Right ventricle myocardium superior (tissue), 1 donor: ENCODE measurements at regions not wholly inside any gene's neighbourhood (a gene's known extent, or its start where the extent isn't known, plus 50 kb on each side); places are given as distances from the start of the nearest gene placed in this dataset.

Experiments used
- ATAC-seq: fragments of 200-7000 bp; cut with Tn5 transposase; one replicate; pipeline ENCODE4 v1.9.1; 2020; ENCODE audit warnings: mild to moderate bottlenecking; ENCODE audit not compliant: poor library complexity
- DNase-seq: peaks from one replicate; pipeline ENCODE4 v3.0.0-alpha.2; 2020
- intact Hi-C: fragments of 100-400 bp; cut with DNase I; formaldehyde crosslinking; loops from one replicate; pipeline ENCODE4 v1.11.2; 2022
- donor health status: DM: no; HTN: yes; CAD: no; lungs with severe emphysema.

GRCh38 chr10:78473006-78473405, 439.3 kb downstream of the RPS24 start:
- ATAC-seq (no peak), DNase-seq (no peak)
- intact Hi-C loops = no loop called here

- no peak for DNase-seq
- intact Hi-C loops = no loop called here
Observed at GRCh38 chr10:78474743-78475142, 441.1 kb downstream of the RPS24 start.

GRCh38 chr10:78475437-78475836, 441.8 kb downstream of the RPS24 start:
- no peak for DNase-seq
- intact Hi-C loops = no loop called here
- ATAC-seq = no peak

More at GRCh38 chr10:78474743-78475142, 441.1 kb downstream of the RPS24 start:
- ATAC-seq = no peak

GRCh38 chr10:78476156-78476555, 442.5 kb downstream of the RPS24 start:
- intact Hi-C loops = no loop called here
- DNase-seq (no peak), ATAC-seq (no peak)

- ATAC-seq = no peak
- no peak for DNase-seq
- intact Hi-C loops = no loop called here
Observed at GRCh38 chr10:78476844-78477243, 443.2 kb downstream of the RPS24 start.

GRCh38 chr10:78478919-78479318, 445.3 kb downstream of the RPS24 start:
- intact Hi-C loops = no loop called here
- ATAC-seq = no peak
- no peak for DNase-seq

GRCh38 chr10:78479467-78479866, 445.8 kb downstream of the RPS24 start:
- no peak for ATAC-seq
- intact Hi-C loops = no loop called here
- DNase-seq = no peak

GRCh38 chr10:78481842-78482241, 448.2 kb downstream of the RPS24 start:
- DNase-seq = no peak
- intact Hi-C loops = no loop called here
- no peak for ATAC-seq

GRCh38 chr10:78483641-78484040, 450.0 kb downstream of the RPS24 start:
- intact Hi-C loops = no loop called here
- ATAC-seq (no peak), DNase-seq (no peak)

- DNase-seq (no peak), ATAC-seq (no peak)
- intact Hi-C loops = no loop called here
Observed at GRCh38 chr10:78489034-78489433, 455.4 kb downstream of the RPS24 start.

- DNase-seq (no peak), ATAC-seq (no peak)
- intact Hi-C loops = no loop called here
Observed at GRCh38 chr10:78491812-78492211, 458.1 kb downstream of the RPS24 start.

GRCh38 chr10:78492424-78492823, 458.8 kb downstream of the RPS24 start:
- no peak for DNase-seq
- intact Hi-C loops = no loop called here
- no peak for ATAC-seq

- ATAC-seq (no peak), DNase-seq (no peak)
- intact Hi-C loops = no loop called here
Observed at GRCh38 chr10:78494179-78494578, 460.5 kb downstream of the RPS24 start.

- ATAC-seq = no peak
- intact Hi-C loops = no loop called here
- no peak for DNase-seq
Observed at GRCh38 chr10:78502210-78502936, 468.7 kb downstream of the RPS24 start.

- ATAC-seq (no peak), DNase-seq (no peak)
- intact Hi-C loops = no loop called here
Observed at GRCh38 chr10:78504181-78504580, 470.5 kb downstream of the RPS24 start.

GRCh38 chr10:78505657-78506056, 472.0 kb downstream of the RPS24 start:
- ATAC-seq (no peak), DNase-seq (no peak)
- intact Hi-C loops = no loop called here

GRCh38 chr10:78506614-78507013, 473.0 kb downstream of the RPS24 start:
- ATAC-seq (no peak), DNase-seq (no peak)
- intact Hi-C loops = no loop called here

GRCh38 chr10:78507510-78508160, 474.0 kb downstream of the RPS24 start:
- intact Hi-C loops = no loop called here
- no peak for ATAC-seq

GRCh38 chr10:78508955-78509748, 475.5 kb downstream of the RPS24 start:
- DNase-seq (no peak), ATAC-seq (no peak)
- intact Hi-C loops = no loop called here

More at GRCh38 chr10:78507510-78508160, 474.0 kb downstream of the RPS24 start:
- no peak for DNase-seq
